Fibroblast of gingiva (primary cell): ENCODE measurements at regions not wholly inside any gene's neighbourhood (a gene's known extent, or its start where the extent isn't known, plus 50 kb on each side); places are given as distances from the start of the nearest gene placed in this dataset.
A peak's percentile ranks its signal among the peaks of the same experiment; 100 is the strongest.

Experiments
- DNase-seq: peaks from one replicate; pipeline ENCODE4 v3.0.0-alpha.2; 2011; ENCODE audit warnings: low read depth

GRCh38 chr10:28186887-28187578 lies 115.8 kb downstream of the MPP7 start:
- no peak for DNase-seq

DNA sequence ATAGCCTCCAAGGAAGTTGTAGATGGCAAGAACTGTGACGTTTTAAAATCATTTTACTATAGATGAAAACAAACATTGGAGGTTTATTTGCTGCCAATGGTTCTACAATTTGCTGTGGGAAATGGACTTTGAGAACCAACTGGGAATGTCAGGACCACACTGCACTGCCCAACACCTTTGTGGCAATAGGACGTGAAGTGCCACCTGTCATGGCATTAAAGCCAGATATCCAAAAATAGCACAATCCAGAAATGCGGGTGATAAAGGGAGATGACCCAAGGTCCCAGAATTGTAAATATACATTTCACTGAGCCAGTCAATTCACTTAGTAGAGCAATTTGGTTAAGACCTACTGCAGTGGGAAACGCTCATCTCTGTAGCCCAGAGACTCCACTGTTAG lies 116.4 kb downstream of the MPP7 start:
- no peak for DNase-seq

DNA sequence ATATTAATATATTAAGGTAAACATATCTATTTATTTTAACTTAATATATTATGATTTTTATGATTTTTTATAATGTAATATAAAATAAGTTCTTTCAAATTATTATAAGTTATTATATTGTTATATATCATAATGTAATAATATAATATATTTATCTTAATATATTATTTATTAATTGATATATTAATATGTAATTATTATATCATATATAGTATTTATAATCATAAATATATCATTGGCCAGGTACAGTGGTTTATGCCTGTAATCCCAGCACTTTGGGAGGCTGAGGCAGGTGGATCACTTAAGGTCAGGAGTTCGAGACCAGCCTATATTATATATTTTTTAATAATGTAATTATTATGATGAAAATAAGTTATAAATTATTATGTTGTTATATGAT lies 118.1 kb downstream of the MPP7 start:
- no peak for DNase-seq

GRCh38 chr10:28181478-28182096 lies 121.3 kb downstream of the MPP7 start:
- DNase-seq, result no peak

DNA sequence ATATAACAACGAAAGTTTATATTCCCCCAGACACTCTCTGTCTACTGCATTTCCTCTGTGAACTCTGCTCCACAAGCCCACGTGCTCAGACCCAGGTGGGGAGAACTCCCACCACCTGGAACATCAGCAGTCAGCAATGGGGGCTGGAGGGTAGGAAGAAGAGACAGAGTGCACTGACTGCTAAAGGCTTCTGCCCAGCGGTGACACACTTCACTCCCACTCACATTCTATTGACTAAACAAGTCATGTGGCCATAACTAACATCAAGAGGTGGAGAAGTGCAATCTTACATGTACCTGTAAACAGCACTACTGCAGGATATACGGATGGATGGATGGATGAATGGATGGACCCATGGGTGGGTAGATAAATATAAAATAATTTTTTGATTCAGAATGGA lies 122.2 kb downstream of the MPP7 start:
- DNase-seq, result no peak

- no peak for DNase-seq
Observed at GRCh38 chr10:28179743-28180099, 123.1 kb downstream of the MPP7 start.

DNA sequence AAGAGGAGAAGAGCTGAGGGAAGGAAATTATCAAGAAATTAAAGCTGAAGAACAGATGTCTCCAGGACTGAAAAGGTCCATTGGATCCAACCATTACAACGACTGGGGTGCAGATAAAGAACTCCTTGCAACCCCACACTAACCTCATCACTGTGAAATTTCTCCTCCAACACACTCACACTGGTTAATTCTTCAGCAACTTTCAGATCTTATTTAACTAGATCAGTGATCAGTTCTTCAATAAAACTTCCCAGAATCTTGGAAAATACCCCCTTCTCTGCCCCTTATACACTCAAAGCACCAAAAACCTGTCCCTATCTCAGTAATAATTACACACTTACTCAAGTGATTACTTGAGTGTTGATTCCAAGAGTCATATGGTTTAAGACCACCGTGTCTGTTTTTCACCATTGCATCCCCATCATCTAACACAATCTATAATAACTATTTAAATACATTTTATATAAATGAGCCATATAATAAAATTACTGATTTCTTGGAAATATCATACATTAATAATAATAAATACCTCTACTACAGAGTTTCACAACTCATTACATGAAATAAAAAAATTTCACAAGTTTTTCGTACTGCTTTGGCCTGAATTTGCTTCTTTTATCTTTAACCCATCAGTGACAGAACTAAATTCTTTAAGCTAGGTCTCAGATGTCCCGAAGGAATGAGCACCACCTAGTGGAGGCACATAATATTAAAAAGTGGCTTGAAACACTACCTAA lies 123.7 kb downstream of the MPP7 start:
- peak; percentile 38 for DNase-seq

DNA sequence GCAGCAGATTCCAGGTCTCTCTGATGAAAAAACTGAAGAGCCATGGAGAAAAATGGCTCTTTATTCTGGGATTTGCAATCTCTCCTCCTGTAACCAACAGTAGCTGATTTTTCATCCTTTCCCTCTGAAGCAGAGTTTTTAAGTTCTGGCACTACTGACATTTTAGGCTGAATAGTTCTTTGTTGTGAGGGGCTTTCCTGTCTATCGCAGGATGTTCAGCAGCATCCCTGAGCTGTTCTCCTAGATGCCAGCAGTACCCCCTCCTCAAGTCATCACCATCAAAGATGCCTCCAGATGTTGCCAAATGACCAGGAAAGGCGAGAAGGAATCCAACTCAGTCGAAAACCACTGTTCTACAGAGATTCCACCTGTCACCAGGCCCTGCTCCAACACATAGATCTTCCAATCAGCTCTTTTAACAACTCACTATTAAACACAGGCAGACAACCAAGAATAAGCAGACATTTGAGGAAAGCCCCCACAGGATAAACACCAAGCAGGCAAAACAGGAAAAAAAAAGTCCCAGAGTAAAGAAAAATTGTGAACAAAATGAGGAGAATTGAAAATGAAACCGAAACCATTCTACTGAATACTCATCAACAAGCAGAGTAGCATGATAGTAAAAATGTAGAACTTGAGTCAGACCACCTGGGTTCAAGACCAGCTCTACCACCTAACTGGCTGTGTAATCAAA lies 124.8 kb downstream of the MPP7 start:
- DNase-seq, result no peak

GRCh38 chr10:28176498-28176897 lies 126.4 kb downstream of the MPP7 start:
- DNase-seq, result peak; percentile 14

DNA sequence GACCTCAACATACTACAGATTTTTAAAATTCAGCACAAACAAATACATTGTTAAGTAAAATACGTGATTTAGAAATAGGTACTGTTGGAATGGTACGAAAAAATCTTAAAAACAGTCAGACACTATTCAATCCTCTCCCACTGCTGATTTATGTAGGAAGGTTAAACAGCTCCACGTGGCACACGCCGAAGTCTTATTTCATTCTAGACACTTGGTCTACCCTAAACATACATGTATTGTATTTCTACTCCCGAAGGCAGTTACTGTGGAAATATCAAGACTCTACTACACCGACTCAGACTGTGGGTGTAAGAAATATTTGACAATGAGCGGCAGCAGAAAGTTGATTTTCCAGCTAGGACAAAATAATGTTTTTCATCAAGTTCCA lies 130.6 kb downstream of the MPP7 start:
- no peak for DNase-seq

- DNase-seq, result peak; percentile 73
Observed at GRCh38 chr10:28171468-28172222, 131.2 kb downstream of the MPP7 start.

DNA sequence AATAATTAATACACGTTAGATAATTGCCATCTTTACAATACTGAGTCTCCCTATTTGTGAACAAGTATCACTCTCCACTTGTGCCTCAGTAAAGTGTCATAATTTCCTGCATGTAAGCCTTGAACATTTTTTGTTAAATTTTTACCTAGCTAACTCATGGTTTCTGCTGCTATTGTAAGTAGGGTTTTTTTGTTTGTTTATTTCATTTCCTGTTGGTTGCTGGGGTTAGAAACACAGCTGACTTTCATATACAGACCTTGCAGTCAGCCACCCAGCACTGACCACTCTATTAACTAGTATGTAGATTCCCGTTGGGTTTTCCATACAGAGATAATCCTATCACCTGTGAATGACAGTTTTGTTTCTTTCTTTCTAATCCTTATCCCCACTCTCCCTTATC lies 133.3 kb downstream of the MPP7 start:
- no peak for DNase-seq

GRCh38 chr10:28160866-28161405 lies 141.9 kb downstream of the MPP7 start:
- no peak for DNase-seq

- DNase-seq, result no peak
Observed at GRCh38 chr10:28157379-28157778, 145.5 kb downstream of the MPP7 start.

DNA sequence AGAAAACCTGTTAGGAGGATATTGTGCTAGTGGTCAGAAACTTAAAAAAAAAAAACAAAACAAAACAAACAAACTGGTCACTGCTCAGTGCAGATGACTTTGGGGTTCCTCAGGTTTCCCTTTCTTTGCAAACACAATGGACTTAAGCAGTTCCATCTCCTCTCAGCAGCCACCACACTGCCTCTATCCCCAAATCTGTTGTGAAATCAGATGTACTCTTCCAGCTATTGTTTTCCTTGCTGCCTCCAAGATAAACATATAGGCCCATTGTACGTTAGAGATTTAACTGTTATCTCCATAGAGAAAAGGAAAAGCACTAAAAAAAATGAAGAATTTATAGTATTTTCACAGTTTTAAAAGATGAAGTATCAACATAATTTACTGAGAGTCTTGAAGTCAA lies 147.1 kb downstream of the MPP7 start:
- DNase-seq, result no peak

- no peak for DNase-seq
Observed at GRCh38 chr10:28151636-28152035, 151.2 kb downstream of the MPP7 start.

DNA sequence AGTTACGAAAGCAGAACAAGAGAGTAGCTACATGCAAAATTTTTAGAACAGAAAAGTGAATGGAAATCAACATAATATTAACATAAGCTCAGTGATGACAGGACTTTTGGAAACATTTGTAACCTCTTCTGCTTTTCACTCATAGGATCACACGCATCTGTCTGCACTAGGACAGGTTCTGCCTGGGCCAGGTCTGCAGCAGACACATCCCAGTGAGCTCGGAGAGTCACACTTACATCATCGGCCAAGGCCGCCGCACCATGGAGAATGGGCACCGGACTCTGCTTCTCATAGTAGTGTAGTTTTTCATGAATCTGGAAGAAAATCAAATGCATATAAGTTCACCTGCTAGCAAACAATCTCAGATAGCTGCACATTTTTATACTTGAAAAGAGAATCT lies 150.9 kb upstream of the ODAD2 start:
- no peak for DNase-seq

DNA sequence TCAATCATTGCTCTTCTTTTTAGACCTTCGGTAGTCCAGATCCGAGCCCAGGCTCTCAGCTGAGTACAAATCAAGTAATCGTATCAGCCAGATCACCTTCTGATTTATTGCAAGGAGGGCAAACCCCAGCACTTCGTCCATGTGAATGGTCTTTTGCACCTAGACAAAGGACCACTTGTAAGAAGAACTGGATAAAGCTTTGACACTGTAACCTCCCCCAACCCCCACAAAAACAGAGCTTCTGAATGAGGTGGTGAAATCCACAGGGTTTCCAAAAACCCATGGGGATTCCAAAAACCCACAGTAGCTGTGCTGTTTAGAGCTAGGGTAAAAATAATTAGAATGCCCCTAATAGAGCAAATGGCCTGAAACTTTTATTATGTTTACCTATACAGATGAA lies 148.8 kb upstream of the ODAD2 start:
- no peak for DNase-seq

GRCh38 chr10:28139138-28139537 lies 140.3 kb upstream of the ODAD2 start:
- peak; percentile 5 for DNase-seq

GRCh38 chr10:28137907-28138880 lies 139.3 kb upstream of the ODAD2 start:
- peak; percentile 5 for DNase-seq

DNA sequence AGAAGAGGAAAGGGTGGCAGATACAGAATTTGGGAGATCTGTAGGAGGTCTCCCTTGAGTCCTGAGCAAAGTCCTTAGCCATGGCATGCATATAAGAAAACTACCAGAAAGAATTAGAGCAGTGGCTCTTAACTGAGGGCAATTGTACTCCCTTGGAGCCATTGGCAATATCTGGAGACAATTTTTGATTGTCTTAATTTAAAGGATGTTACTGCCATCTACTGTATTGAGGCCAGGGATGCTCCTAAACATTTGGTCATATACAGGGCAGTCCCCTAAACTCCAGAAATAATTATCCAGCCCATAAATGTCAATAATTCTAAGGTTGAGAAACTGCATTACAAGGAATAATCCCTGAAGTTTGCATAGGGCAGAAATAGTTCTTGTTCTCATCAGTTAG lies 136.4 kb upstream of the ODAD2 start:
- DNase-seq, result peak; percentile 14
